GM12891 (cell line): ENCODE measurements at regions not wholly inside any gene's neighbourhood (a gene's known extent, or its start where the extent isn't known, plus 50 kb on each side); places are given as distances from the start of the nearest gene placed in this dataset.

ENCODE experiments used
- POLR2A ChIP-seq: IDR thresholded peaks from 2 replicates; pipeline ENCODE4 v1.6.1; 2011; ENCODE audit warnings: low read depth, low read length, control low read depth
- POLR2AphosphoS5 ChIP-seq: IDR thresholded peaks from 2 replicates; pipeline ENCODE4 v1.6.1; 2011; ENCODE audit warnings: low read depth, low read length, control low read depth
- TAF1 ChIP-seq: IDR thresholded peaks from 2 replicates; pipeline ENCODE4 v1.6.1; 2011; ENCODE audit warnings: low read depth, low read length, control low read depth

GRCh38 chr9:110068212-110068611 lies 139.7 kb downstream of the C9orf152 start:
- TF ChIP-seq POLR2AphosphoS5: no peak
- TF ChIP-seq POLR2A: no peak
- no peak for TF ChIP-seq TAF1
